ENCODE measurements at regions not wholly inside any gene's neighbourhood (a gene's known extent, or its start where the extent isn't known, plus 50 kb on each side); places are given as distances from the start of the nearest gene placed in this dataset.

DNA sequence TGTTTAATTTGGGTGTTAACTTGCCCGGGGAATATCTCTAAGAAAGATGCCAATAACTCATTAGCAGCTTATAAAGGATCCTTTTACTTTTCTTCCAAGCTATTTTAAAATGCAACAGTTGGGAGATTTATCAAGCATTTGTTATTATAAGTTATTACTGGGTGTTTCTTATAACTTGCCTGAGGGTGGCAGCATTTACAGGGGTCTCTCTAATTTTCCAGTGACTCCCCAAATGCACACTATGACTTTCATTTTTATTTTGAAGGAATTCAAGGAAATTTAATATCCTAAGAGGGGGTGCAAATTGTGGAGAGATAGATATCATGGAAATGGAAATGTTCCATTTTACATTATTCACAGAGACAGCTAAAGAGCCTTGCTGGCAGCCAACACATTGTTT, 138.0 kb downstream of the PDGFRA start:
- no peak overlapping the region for H3K9ac ChIP-seq (replicated peaks; ENCODE audit: extremely low read depth, insufficient read depth, low read length)

More for the DNA sequence above, 138.0 kb downstream of the PDGFRA start:
- Histone ChIP-seq H3K27ac (ENCODE audit: insufficient read depth, low read depth, low read length) (no peak overlapping the region), H3K36me3 (ENCODE audit: control insufficient read depth in 2 of 2, extremely low read depth in 1 of 2, insufficient read depth in 2 of 2, low read length in 2 of 2) (no peaks in the 10 kb centered on the region), H3K4me3 (replicated peaks in 1 of 3; ENCODE audit: insufficient read depth in 1 of 3, low read depth in 1 of 3, low read length in 3 of 3) (no peak overlapping the region), H2AFZ (ENCODE audit: low read depth, low read length) (no peak overlapping the region), H3K4me2 (ENCODE audit: insufficient read depth, low read length) (no peak overlapping the region), H3K4me1 (ENCODE audit: control insufficient read depth, extremely low read depth, insufficient read depth, low read length) (no peaks in the 10 kb centered on the region), H4K20me1 (replicated peaks; ENCODE audit: control insufficient read depth, extremely low read depth, insufficient read depth, low read length) (no peaks in the 10 kb centered on the region), H3K27me3 (ENCODE audit: control insufficient read depth in 2 of 2, insufficient read depth in 2 of 2, low read length in 2 of 2) (no peaks in the 10 kb centered on the region), H3K79me2 (ENCODE audit: control insufficient read depth, insufficient read depth, low read length) (no peaks in the 10 kb centered on the region), H3K9me3 (replicated peaks; ENCODE audit: control insufficient read depth, insufficient read depth, low read length) (no peaks in the 10 kb centered on the region), H3K9me1 (replicated peaks; ENCODE audit: control insufficient read depth, extremely low read depth, insufficient read depth, low read length) (no peaks in the 10 kb centered on the region)
- DNase-seq (ENCODE audit: low read depth, low spot score) (no peak), FAIRE-seq (no peak)
- intact Hi-C loops (cut with micrococcal nuclease) (no loop called here), dilution Hi-C loops (cut with MboI; ENCODE audit: extremely low pct_ligation_motif_present, low sequenced_read_pairs) (no loop called here)
- no TSS peak for BruUV-seq (replicated peaks)
- TF ChIP-seq JUN (IDR thresholded peaks at IDR 0.05; ENCODE audit: borderline replicate concordance, insufficient read depth, insufficient read length, low read depth) = no peak
- no peak for TF ChIP-seq MYC (IDR thresholded peaks at IDR 0.05; ENCODE audit: low read depth, low read length)
- TF ChIP-seq, protein P1, sequence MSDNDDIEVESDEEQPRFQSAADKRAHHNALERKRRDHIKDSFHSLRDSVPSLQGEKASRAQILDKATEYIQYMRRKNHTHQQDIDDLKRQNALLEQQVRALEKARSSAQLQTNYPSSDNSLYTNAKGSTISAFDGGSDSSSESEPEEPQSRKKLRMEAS (IDR thresholded peaks at IDR 0.05; ENCODE audit: insufficient read depth, insufficient read length) = no peak
- no peak for TF ChIP-seq POLR2AphosphoS5 (IDR thresholded peaks at IDR 0.05; ENCODE audit: insufficient read depth, low read depth, low read length)
- no peak for TF ChIP-seq GATA2 (IDR thresholded peaks at IDR 0.05; ENCODE audit: insufficient read depth, insufficient read length, low read depth, low read length)
- TF ChIP-seq, protein P2, sequence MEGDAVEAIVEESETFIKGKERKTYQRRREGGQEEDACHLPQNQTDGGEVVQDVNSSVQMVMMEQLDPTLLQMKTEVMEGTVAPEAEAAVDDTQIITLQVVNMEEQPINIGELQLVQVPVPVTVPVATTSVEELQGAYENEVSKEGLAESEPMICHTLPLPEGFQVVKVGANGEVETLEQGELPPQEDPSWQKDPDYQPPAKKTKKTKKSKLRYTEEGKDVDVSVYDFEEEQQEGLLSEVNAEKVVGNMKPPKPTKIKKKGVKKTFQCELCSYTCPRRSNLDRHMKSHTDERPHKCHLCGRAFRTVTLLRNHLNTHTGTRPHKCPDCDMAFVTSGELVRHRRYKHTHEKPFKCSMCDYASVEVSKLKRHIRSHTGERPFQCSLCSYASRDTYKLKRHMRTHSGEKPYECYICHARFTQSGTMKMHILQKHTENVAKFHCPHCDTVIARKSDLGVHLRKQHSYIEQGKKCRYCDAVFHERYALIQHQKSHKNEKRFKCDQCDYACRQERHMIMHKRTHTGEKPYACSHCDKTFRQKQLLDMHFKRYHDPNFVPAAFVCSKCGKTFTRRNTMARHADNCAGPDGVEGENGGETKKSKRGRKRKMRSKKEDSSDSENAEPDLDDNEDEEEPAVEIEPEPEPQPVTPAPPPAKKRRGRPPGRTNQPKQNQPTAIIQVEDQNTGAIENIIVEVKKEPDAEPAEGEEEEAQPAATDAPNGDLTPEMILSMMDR (IDR thresholded peaks at IDR 0.05; ENCODE audit: extremely low read depth in 1 of 2, insufficient read depth in 1 of 2, low read depth in 1 of 2, low read length in 2 of 2) = no peak
- TF ChIP-seq FOS (IDR thresholded peaks at IDR 0.05; ENCODE audit: borderline replicate concordance, insufficient read depth, low read length) = no peak
- TF ChIP-seq POLR2A (IDR thresholded peaks at IDR 0.05; ENCODE audit: low read depth, low read length) = no peak
- no peak for TF ChIP-seq EZH2 (IDR thresholded peaks at IDR 0.05; ENCODE audit: borderline replicate concordance, low read depth, low read length, severe bottlenecking)
- CTCF ChIA-PET = no interaction called here
- POLR2A ChIA-PET = no interaction called here
